ENCODE measurements at regions not wholly inside any gene's neighbourhood (a gene's known extent, or its start where the extent isn't known, plus 50 kb on each side); places are given as distances from the start of the nearest gene placed in this dataset.

DNA sequence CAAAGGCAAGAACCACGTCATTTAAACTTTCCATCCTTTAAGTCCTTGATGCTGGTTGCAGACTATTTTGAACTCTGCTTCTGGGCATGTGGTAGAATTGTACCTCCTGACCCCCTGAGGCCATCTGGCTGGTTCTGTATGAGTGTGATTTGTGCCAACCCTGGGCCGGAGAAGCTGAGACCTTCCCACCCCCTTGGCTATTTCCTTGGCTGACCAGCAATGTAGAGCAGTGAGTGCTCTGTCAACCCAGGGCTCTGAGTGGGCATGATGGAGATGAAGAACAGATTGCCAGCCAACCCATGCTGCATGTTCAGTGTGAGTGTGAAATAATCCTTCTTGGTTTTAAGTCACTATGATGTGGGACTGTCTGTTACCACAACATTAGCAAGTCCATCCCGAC lies 82.1 kb upstream of the RASGRP1 start:
- TF ChIP-seq, protein P1, sequence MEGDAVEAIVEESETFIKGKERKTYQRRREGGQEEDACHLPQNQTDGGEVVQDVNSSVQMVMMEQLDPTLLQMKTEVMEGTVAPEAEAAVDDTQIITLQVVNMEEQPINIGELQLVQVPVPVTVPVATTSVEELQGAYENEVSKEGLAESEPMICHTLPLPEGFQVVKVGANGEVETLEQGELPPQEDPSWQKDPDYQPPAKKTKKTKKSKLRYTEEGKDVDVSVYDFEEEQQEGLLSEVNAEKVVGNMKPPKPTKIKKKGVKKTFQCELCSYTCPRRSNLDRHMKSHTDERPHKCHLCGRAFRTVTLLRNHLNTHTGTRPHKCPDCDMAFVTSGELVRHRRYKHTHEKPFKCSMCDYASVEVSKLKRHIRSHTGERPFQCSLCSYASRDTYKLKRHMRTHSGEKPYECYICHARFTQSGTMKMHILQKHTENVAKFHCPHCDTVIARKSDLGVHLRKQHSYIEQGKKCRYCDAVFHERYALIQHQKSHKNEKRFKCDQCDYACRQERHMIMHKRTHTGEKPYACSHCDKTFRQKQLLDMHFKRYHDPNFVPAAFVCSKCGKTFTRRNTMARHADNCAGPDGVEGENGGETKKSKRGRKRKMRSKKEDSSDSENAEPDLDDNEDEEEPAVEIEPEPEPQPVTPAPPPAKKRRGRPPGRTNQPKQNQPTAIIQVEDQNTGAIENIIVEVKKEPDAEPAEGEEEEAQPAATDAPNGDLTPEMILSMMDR (IDR thresholded peaks at IDR 0.05), result no peak
- TF ChIP-seq POLR2A (IDR thresholded peaks at IDR 0.05), result no peak

All from esophagus squamous epithelium (tissue), 4 donors.